HG03159 (cell line): ENCODE measurements at regions not wholly inside any gene's neighbourhood (a gene's known extent, or its start where the extent isn't known, plus 50 kb on each side); places are given as distances from the start of the nearest gene placed in this dataset.

Experiments
- ATAC-seq: cut with Tn5 transposase; IDR thresholded peaks from one replicate; pipeline ENCODE4 v1.9.1; 2021; ENCODE audit warnings: mild to moderate bottlenecking, moderate library complexity; ENCODE audit not compliant: unreplicated experiment

DNA sequence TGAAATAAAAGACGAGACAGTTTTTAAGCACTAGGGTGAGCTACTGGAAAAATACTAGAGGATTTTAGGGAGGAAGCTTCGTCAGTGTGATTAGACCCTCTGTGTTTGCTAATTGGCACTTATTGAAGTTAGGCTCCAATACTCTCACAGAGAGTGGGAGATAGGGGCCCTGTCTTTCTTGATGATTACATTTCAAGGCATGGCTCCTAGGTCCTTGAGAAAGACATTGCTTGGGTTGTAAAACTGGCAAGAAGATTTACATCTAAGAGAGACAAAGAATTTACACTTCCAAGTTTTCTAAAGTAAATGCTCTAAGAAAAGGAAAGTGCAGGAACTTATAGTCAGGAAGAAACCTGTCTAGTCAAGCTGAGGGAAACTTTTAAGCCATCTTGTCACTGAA is 183.2 kb downstream of the C12orf50 start:
- no peak for ATAC-seq

GRCh38 chr12:87841935-87842334 is 187.3 kb downstream of the C12orf50 start:
- no peak for ATAC-seq

GRCh38 chr12:87836190-87836589 is 193.0 kb downstream of the C12orf50 start:
- no peak for ATAC-seq

DNA sequence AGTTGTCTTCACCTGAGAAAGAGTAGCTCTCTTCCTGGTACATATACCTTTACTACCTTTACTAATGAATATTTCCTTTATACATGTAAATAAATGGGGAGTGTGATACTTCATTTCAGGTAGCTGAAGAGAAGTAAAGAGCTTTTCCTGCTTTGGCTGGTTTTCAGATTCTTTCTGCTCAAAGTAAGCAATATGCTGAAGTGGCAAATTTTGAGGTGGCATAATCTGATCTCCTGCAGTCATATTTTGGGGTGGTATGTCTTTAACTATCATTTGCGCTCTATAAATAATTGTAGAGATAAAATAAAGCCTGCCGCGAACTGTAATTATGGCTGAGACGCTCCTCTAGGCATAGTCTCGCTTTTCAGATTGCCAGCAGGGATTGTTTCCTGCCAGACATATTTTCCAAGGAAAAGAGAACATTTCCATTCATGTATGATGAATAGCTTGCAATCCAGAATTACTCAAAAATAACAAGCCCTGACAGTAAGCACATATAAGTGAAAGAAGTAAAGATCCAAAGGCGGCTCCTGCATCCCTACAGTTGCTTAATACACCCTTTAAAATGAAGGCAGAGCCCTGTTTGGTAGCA is 200.7 kb downstream of the C12orf50 start:
- no peak for ATAC-seq

GRCh38 chr12:87827638-87828264 is 201.4 kb downstream of the C12orf50 start:
- no peak for ATAC-seq

DNA sequence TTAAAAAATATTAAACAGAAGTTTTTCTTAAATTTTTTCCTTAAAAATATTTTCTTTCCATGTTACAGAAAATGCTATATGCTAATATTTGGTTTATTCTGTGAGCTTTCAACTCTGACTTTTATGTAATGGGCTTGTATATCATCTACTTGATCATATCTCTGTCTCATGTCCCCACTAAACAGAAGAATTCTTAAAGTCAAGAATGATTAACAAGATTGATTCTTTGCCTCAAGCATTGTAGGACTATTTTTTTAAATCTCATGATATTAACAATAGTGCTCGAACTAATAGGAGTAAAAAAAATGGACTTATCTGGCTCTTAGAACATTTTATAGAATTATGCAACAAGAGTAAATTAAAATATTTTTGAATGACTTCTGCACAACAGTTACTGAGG is 206.3 kb downstream of the C12orf50 start:
- ATAC-seq = no peak

- ATAC-seq = no peak
Measured at GRCh38 chr12:87820524-87821202, 208.5 kb downstream of the C12orf50 start.

GRCh38 chr12:87818441-87818840 is 210.8 kb downstream of the C12orf50 start:
- no peak for ATAC-seq

DNA sequence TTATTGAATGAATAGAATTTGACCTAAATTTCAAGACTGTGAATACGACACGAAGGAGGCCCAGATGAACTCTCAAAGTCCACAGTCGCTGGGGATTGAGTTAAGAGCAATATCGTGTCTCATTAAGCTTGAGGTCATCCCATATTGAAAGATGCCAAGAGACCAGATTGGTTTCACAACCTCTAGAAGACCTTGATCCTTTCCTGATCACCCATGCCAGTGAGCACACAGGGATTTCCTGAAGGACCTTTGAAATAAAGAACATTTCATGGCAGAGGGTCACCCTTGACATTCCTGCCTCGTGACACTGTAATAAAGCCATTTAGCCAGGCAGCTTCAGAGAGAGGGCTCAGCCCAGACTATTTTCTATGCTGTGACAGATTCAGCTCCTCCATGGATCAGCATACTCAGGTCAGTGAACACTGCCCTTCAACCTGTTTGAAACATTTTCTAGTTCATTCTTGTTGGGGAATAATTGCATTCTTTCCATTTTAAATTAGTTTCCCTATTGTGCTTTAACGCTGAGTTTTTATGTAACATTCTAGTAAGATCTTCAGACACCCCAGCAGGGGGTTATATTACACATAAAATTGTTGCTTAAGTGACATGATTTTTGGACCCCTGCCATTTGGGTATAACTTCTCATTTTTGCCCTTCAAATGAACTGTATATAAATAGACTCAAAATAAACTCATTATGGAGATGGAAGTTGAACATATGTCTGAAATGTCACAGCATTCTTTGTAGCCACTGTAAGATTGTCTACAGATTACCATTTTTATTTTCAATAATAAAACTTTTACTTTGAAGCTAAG is 213.2 kb downstream of the C12orf50 start:
- no peak for ATAC-seq

GRCh38 chr12:87814625-87815024 is 214.6 kb downstream of the C12orf50 start:
- no peak for ATAC-seq

DNA sequence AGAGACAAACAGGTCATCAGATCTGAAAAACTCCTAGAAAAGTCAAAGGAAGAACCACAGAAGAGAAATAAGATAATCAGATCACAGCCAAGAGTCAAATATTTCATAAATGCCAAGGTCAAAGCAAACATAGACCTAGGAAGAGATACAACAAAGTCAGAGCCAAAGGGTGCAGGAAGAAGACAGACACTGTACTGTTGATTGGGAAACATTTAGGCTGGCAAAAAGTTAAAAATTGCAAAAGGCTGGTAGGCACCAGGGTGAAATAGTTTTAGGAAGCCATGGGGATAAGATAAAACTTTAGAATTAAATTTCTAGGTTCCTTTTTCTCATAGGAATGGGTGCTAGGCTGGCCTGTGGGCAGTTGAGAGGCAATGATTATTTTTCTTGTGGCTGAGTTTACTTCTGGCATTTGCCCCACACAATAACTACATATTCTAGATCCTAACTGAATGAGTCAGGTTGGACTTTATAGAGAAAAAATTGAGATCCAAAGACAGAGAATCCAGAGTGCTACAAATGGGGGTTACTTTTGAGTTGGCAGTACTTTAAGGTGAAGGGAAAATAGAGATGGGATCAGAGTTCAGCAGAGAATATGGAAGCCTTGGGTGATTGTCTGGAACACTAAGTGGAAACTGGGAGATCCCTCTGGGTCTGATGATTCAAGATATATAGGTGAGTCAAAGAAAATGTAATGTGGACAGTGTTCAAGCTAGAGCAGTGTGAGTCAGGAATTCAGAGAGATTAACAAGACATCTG is 215.5 kb downstream of the C12orf50 start:
- no peak for ATAC-seq

DNA sequence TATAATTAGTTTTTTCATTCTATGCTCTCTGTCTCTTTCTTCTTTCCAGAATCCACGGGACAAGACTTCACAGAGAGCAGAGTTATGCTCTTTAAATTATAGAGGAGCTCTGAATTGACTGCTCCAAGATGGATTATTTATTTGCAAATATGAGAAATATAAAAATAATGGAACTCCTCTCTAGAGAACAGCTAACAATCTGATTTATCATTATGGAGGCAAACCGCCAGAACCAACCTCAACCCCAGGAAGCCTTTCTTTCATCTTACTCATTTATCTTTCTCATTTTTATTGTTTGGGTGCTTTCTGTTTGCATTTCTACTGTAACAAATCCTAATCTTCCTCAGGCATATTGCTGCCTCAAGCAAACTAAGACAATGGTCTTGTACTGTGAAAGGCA is 216.5 kb downstream of the C12orf50 start:
- ATAC-seq = no peak

DNA sequence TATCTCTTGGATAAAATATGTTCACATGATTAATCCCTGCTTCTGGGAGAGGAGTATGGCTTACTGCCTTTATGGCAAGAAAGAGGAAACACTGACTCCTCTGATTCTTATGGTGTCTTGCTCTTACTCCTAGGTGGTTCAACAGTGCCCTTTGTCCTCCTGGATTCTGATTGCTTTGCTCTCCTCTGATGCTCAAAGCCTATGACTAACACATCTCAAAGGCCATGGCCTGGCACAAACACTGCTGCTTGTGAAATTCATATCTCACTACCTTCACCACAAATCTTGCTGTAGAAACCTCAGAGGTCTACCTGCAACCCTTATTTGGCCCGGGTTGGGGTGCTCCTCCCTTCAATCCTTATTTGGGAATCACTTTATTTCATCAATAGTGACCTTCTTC is 217.2 kb downstream of the C12orf50 start:
- ATAC-seq = no peak

GRCh38 chr12:87809916-87810315 is 219.3 kb downstream of the C12orf50 start:
- ATAC-seq = no peak

- ATAC-seq = no peak
Measured at GRCh38 chr12:87807086-87807485, 222.1 kb downstream of the C12orf50 start.

DNA sequence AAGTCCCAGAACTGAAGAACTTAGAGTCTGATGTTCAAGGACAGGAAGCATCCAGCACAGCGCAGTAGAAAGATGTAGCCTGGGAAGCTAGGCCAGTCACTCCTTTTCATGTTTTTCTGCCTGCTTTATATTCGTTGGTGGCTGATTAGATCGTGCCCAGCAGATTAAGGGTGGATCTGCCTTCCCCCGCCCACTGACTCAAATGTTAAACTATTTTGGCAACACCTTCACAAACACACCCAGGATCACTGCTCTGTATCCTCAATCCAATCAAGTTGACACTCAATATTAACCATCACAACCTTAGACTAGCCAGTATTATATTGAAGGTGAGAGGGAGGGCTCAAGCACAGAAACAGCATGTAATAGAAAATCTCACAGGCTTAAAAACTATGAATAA is 222.9 kb downstream of the C12orf50 start:
- no peak for ATAC-seq

DNA sequence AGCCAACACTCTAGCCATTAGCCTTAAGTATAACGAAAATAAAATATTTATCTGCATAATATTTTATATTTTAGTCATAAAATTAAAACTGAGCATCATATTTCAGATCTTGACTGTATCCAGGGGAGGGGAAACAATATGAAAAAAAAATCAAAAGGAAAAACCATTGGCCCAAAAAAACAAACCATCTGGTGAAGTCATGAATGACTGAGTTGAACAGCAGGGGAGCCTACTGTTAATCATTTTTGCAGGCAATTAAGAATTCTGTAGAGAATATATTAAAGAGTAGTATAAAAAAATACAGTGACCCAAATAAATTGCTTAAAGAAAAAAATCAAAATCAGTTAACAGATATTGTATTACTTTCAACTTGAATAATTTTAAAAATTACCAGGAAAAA is 224.8 kb downstream of the C12orf50 start:
- ATAC-seq = no peak

DNA sequence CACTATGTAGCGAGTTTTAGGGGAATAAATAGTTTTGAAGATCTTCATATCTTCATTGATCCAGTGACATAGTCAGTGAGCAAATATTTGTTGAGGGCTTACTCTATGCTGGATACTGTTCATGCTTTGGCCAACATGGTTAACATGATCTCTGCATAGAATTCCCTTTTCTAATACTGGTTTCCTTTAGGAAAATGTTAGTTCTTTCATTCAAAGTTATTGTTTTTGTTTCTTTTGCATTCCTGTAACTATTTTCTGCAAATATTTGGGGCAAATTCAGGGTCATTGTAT is 226.5 kb downstream of the C12orf50 start:
- ATAC-seq = no peak

- peak; percentile 49 for ATAC-seq
Measured at GRCh38 chr12:87801860-87802720, 227.1 kb downstream of the C12orf50 start.

- ATAC-seq = no peak
Measured at GRCh38 chr12:87796961-87797516, 232.2 kb downstream of the C12orf50 start.
